ENCODE measurements at regions not wholly inside any gene's neighbourhood (a gene's known extent, or its start where the extent isn't known, plus 50 kb on each side); places are given as distances from the start of the nearest gene placed in this dataset.

DNA sequence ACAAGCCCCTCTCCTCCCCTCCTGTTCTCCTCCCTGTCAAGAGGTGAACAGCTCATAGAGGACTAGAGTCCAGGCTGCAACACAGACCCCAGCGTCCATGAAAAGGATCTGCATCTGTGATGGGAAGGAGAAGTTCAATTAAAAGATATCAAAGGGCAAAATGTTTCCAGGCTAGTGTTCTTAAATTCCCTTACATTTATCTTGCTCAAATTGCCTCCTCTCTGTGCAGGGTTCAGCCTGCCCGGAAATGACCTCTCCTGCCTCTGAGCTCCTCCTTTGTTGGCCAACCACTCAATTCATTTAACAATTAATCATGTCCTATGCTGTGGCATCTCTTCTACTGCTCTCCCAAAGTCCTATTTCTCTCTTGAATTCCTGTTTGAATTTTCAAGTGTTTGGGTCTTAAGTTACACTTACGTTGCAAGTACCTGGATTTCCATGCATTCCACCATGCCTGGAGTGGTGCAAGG lies 105.3 kb downstream of the TSN start:
- no TSS peak for BruUV-seq (replicated peaks)
- H4K20me1 ChIP-seq (ENCODE audit: insufficient read depth): no peaks in the 10 kb centered on the region
- no peak overlapping the region for H3K4me2 ChIP-seq
- H3K79me2 ChIP-seq (ENCODE audit: low read depth): no peaks in the 10 kb centered on the region
- no peak overlapping the region for H2AFZ ChIP-seq
- H3K4me1 ChIP-seq (replicated peaks; ENCODE audit: insufficient read depth): no peaks in the 10 kb centered on the region
- peaks cover 51% of the 10 kb centered on the region for H3K27me3 ChIP-seq (ENCODE audit: insufficient read depth, low read depth)
- TF ChIP-seq, protein P1, sequence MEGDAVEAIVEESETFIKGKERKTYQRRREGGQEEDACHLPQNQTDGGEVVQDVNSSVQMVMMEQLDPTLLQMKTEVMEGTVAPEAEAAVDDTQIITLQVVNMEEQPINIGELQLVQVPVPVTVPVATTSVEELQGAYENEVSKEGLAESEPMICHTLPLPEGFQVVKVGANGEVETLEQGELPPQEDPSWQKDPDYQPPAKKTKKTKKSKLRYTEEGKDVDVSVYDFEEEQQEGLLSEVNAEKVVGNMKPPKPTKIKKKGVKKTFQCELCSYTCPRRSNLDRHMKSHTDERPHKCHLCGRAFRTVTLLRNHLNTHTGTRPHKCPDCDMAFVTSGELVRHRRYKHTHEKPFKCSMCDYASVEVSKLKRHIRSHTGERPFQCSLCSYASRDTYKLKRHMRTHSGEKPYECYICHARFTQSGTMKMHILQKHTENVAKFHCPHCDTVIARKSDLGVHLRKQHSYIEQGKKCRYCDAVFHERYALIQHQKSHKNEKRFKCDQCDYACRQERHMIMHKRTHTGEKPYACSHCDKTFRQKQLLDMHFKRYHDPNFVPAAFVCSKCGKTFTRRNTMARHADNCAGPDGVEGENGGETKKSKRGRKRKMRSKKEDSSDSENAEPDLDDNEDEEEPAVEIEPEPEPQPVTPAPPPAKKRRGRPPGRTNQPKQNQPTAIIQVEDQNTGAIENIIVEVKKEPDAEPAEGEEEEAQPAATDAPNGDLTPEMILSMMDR (conservative IDR thresholded peaks at IDR 0.05): no peak
- TF ChIP-seq EZH2 (IDR thresholded peaks at IDR 0.05; ENCODE audit: low read depth): no peak
- CTCF ChIA-PET: no interaction called here
- H3K4me3 ChIP-seq: no peak overlapping the region
- DNase-seq: no peak
- H3K9me2 ChIP-seq (ENCODE audit: insufficient read depth): no peaks in the 10 kb centered on the region
- H3F3A ChIP-seq (ENCODE audit: insufficient read depth, low read depth): no peaks in the 10 kb centered on the region
- H3K36me3 ChIP-seq (ENCODE audit: low read depth): no peaks in the 10 kb centered on the region
- H3K27ac ChIP-seq: no peak overlapping the region
- H3K9me3 ChIP-seq (ENCODE audit: insufficient read depth, low read depth): no peaks in the 10 kb centered on the region
- intact Hi-C loops (cut with micrococcal nuclease; ENCODE audit: unreplicated experiment): no loop called here
- POLR2A ChIA-PET (ENCODE audit: unreplicated experiment): no interaction called here

DNA sequence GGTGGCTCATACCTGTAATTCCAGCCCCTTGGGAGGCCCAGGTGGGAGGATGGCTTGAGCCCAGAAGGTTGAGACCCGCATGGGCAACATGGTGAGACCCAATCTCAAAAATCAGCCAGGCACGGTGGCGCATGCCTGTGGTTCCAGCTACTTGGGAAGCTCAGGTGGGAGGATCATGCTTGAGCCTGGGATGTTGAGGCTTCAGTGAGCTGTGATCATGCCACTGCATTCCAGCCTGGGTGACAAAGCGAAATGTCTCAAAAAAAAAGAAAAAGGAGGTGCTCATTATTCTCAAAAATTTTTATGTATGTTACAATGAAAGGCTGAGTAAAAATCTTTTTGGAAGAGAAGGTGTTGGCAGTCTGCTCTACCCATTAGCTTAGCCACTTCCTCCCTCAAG lies 106.8 kb downstream of the TSN start:
- Histone ChIP-seq H3F3A (ENCODE audit: insufficient read depth, low read depth) (no peaks in the 10 kb centered on the region), H3K79me2 (ENCODE audit: low read depth) (no peaks in the 10 kb centered on the region), H4K20me1 (ENCODE audit: insufficient read depth) (no peaks in the 10 kb centered on the region), H3K36me3 (ENCODE audit: low read depth) (no peaks in the 10 kb centered on the region), H3K27me3 (ENCODE audit: insufficient read depth, low read depth) (peaks cover 61% of the 10 kb centered on the region), H3K4me3 (no peak overlapping the region), H3K27ac (no peak overlapping the region), H2AFZ (no peak overlapping the region), H3K4me2 (no peak overlapping the region), H3K9me2 (ENCODE audit: insufficient read depth) (no peaks in the 10 kb centered on the region), H3K9me3 (ENCODE audit: insufficient read depth, low read depth) (no peaks in the 10 kb centered on the region), H3K4me1 (replicated peaks; ENCODE audit: insufficient read depth) (no peaks in the 10 kb centered on the region)
- BruUV-seq (replicated peaks): no TSS peak
- TF ChIP-seq, protein P1 (conservative IDR thresholded peaks at IDR 0.05): no peak
- TF ChIP-seq EZH2 (IDR thresholded peaks at IDR 0.05; ENCODE audit: low read depth): no peak
- ChIA-PET POLR2A (ENCODE audit: unreplicated experiment) (no interaction called here), CTCF (no interaction called here)
- intact Hi-C loops (cut with micrococcal nuclease; ENCODE audit: unreplicated experiment): no loop called here
- DNase-seq: no peak

DNA sequence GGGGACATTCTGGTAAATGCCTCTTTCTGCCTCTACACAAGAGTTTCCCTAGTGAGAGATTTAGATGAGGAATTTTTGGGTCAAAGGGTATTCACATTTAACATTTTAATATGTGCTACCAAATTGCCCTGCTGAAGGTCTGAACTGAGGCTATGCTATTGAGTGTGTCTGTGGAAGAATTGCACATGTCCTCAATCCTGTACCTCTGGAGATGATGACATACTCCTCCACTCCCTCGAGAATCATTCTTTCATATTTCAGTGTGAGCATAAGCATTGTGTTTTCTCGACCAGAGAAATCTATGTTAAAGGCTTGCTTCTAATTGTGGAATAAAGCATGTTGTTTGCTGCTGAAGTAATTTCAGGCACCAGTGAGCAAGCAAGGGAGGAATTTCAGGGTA lies 110.5 kb downstream of the TSN start:
- H2AFZ ChIP-seq: no peak overlapping the region
- no peaks in the 10 kb centered on the region for H3K9me2 ChIP-seq (ENCODE audit: insufficient read depth)
- no peaks in the 10 kb centered on the region for H3K79me2 ChIP-seq (ENCODE audit: low read depth)
- H3F3A ChIP-seq (ENCODE audit: insufficient read depth, low read depth): no peaks in the 10 kb centered on the region
- ChIA-PET CTCF (no interaction called here), POLR2A (ENCODE audit: unreplicated experiment) (no interaction called here)
- no peaks in the 10 kb centered on the region for H4K20me1 ChIP-seq (ENCODE audit: insufficient read depth)
- no peak overlapping the region for H3K4me2 ChIP-seq
- BruUV-seq (replicated peaks): no TSS peak
- H3K9me3 ChIP-seq (ENCODE audit: insufficient read depth, low read depth): no peaks in the 10 kb centered on the region
- no peak overlapping the region for H3K4me3 ChIP-seq
- DNase-seq: no peak
- no peaks in the 10 kb centered on the region for H3K36me3 ChIP-seq (ENCODE audit: low read depth)
- H3K27ac ChIP-seq: no peak overlapping the region
- TF ChIP-seq, protein P1 (conservative IDR thresholded peaks at IDR 0.05): no peak
- TF ChIP-seq EZH2 (IDR thresholded peaks at IDR 0.05; ENCODE audit: low read depth): no peak
- no peaks in the 10 kb centered on the region for H3K4me1 ChIP-seq (replicated peaks; ENCODE audit: insufficient read depth)
- intact Hi-C loops (cut with micrococcal nuclease; ENCODE audit: unreplicated experiment): no loop called here
- H3K27me3 ChIP-seq (ENCODE audit: insufficient read depth, low read depth): peaks cover 83% of the 10 kb centered on the region

Measured in PC-9 (cell line).